Neural cell (in vitro differentiated cells): ENCODE measurements at regions not wholly inside any gene's neighbourhood (a gene's known extent, or its start where the extent isn't known, plus 50 kb on each side); places are given as distances from the start of the nearest gene placed in this dataset.

Source experiments
- H2AFZ ChIP-seq: fragments of 200-600, 300-800 bp; sonication (generic), shearing (Covaris generic); 2 replicates; pipeline ENCODE4 v1.6.0; 2014; ENCODE audit warnings: low read depth, mild to moderate bottlenecking, antibody characterized with exemption, low read length, moderate library complexity
- H3F3A ChIP-seq: fragments of 200-600 bp; shearing (Covaris generic); 2 replicates; pipeline ENCODE4 v1.6.1; 2016; ENCODE audit warnings: mild to moderate bottlenecking, moderate library complexity, mixed read lengths, antibody characterized with exemption, low read length; ENCODE audit not compliant: insufficient read depth, poor library complexity, severe bottlenecking
- H3K27ac ChIP-seq: fragments of 200-600, 300-800 bp; sonication (generic), shearing (Covaris generic); 2 replicates; pipeline ENCODE4 v1.5.1; 2014; ENCODE audit warnings: mild to moderate bottlenecking, low read length, moderate library complexity
- H3K27me3 ChIP-seq: fragments of 300-800, 200-600 bp; sonication (generic), shearing (Covaris generic); 2 replicates; pipeline ENCODE4 v1.6.0; 2014; ENCODE audit warnings: mild to moderate bottlenecking, low read depth, low read length, moderate library complexity; ENCODE audit not compliant: insufficient read depth
- H3K36me3 ChIP-seq: fragments of 300-800, 200-600 bp; sonication (generic), shearing (Covaris generic); 2 replicates; pipeline ENCODE4 v1.5.1; 2014; ENCODE audit warnings: mild to moderate bottlenecking, antibody characterized with exemption, low read length, moderate library complexity; ENCODE audit not compliant: insufficient read depth
- H3K4me2 ChIP-seq: fragments of 300-800, 200-600 bp; sonication (generic), shearing (Covaris generic); 2 replicates; pipeline ENCODE4 v1.6.0; 2014; ENCODE audit warnings: mild to moderate bottlenecking, low read length
- H3K4me3 ChIP-seq: fragments of 300-800, 200-600 bp; sonication (generic), shearing (Covaris generic); 2 replicates; pipeline ENCODE4 v1.5.1; 2014; ENCODE audit warnings: mild to moderate bottlenecking, low read length, moderate library complexity
- H3K79me2 ChIP-seq: fragments of 200-600 bp; shearing (Covaris generic); replicated peaks from 2 replicates; pipeline ENCODE4 v1.6.0; 2014; ENCODE audit warnings: mild to moderate bottlenecking, low read length, moderate library complexity; ENCODE audit not compliant: insufficient read depth
- H3K9ac ChIP-seq: fragments of 300-800, 200-600 bp; sonication (generic), shearing (Covaris generic); 2 replicates; pipeline ENCODE4 v1.6.1; 2016; ENCODE audit warnings: mild to moderate bottlenecking, low read length, mixed read lengths
- H3K9me2 ChIP-seq: fragments of 200-600 bp; shearing (Covaris generic); 2 replicates; pipeline ENCODE4 v1.6.1; 2016; ENCODE audit warnings: mild to moderate bottlenecking, low read length, mixed read lengths; ENCODE audit not compliant: insufficient read depth
- H3K9me3 ChIP-seq: fragments of 200-600, 300-800 bp; sonication (generic), shearing (Covaris generic); 2 replicates; pipeline ENCODE4 v1.6.1; 2016; ENCODE audit warnings: mild to moderate bottlenecking, mixed run types, low read length, moderate library complexity, mixed read lengths
- H4K20me1 ChIP-seq: fragments of 200-600 bp; shearing (Covaris generic); 2 replicates; pipeline ENCODE4 v1.6.1; 2016; ENCODE audit warnings: mild to moderate bottlenecking, mixed run types; ENCODE audit not compliant: insufficient read depth
- CTCF ChIP-seq: fragments of 450-650 bp; IDR thresholded peaks from 2 replicates; pipeline ENCODE4 v1.5.1; 2014; ENCODE audit warnings: antibody characterized with exemption, mild to moderate bottlenecking, moderate library complexity; ENCODE audit not compliant: poor library complexity, severe bottlenecking
- EP300 ChIP-seq: fragments of 450-650 bp; conservative IDR thresholded peaks from 2 replicates; pipeline ENCODE4 v1.6.1; 2014; ENCODE audit warnings: antibody characterized with exemption, mild to moderate bottlenecking, moderate library complexity; ENCODE audit not compliant: poor library complexity, severe bottlenecking
- EZH2 ChIP-seq: fragments of 200-600, 300-800 bp; shearing (Covaris generic), sonication (generic); IDR thresholded peaks from 2 replicates; pipeline ENCODE4 v1.6.1; 2014; ENCODE audit warnings: antibody characterized with exemption, low read length, borderline replicate concordance, mild to moderate bottlenecking; ENCODE audit not compliant: insufficient read depth, poor library complexity, severe bottlenecking
- MXI1 ChIP-seq: fragments of 450-650 bp; conservative IDR thresholded peaks from 2 replicates; pipeline ENCODE4 v1.6.1; 2014; ENCODE audit warnings: antibody characterized with exemption, mild to moderate bottlenecking; ENCODE audit not compliant: poor library complexity, severe bottlenecking
- POLR2AphosphoS5 ChIP-seq: IDR thresholded peaks from 2 replicates; pipeline ENCODE4 v1.6.1; 2012
- SMC3 ChIP-seq: fragments of 450-650 bp; conservative IDR thresholded peaks from 2 replicates; pipeline ENCODE4 v1.6.1; 2014; ENCODE audit warnings: antibody characterized with exemption, mild to moderate bottlenecking, moderate library complexity; ENCODE audit not compliant: poor library complexity
- TF ChIP-seq, protein P1 (sequence below): IDR thresholded peaks from 2 replicates; pipeline ENCODE4 v1.6.1; 2012; ENCODE audit warnings: borderline replicate concordance

GRCh38 chr3:68136411-68136810, 482.0 kb upstream of the SUCLG2 start:
- Histone ChIP-seq H3K9me3 (no peaks in the 10 kb centered on the region), H3K4me2 (no peak overlapping the region), H3K4me3 (no peak overlapping the region), H4K20me1 (no peaks in the 10 kb centered on the region), H3K79me2 (no peaks in the 10 kb centered on the region), H2AFZ (no peak overlapping the region), H3K9me2 (no peaks in the 10 kb centered on the region), H3K27me3 (no peaks in the 10 kb centered on the region), H3F3A (no peaks in the 10 kb centered on the region), H3K9ac (no peak overlapping the region), H3K36me3 (no peaks in the 10 kb centered on the region), H3K27ac (no peak overlapping the region)
- TF ChIP-seq, protein P1, sequence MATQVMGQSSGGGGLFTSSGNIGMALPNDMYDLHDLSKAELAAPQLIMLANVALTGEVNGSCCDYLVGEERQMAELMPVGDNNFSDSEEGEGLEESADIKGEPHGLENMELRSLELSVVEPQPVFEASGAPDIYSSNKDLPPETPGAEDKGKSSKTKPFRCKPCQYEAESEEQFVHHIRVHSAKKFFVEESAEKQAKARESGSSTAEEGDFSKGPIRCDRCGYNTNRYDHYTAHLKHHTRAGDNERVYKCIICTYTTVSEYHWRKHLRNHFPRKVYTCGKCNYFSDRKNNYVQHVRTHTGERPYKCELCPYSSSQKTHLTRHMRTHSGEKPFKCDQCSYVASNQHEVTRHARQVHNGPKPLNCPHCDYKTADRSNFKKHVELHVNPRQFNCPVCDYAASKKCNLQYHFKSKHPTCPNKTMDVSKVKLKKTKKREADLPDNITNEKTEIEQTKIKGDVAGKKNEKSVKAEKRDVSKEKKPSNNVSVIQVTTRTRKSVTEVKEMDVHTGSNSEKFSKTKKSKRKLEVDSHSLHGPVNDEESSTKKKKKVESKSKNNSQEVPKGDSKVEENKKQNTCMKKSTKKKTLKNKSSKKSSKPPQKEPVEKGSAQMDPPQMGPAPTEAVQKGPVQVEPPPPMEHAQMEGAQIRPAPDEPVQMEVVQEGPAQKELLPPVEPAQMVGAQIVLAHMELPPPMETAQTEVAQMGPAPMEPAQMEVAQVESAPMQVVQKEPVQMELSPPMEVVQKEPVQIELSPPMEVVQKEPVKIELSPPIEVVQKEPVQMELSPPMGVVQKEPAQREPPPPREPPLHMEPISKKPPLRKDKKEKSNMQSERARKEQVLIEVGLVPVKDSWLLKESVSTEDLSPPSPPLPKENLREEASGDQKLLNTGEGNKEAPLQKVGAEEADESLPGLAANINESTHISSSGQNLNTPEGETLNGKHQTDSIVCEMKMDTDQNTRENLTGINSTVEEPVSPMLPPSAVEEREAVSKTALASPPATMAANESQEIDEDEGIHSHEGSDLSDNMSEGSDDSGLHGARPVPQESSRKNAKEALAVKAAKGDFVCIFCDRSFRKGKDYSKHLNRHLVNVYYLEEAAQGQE: peak; percentile 35
- TF ChIP-seq SMC3 (no peak), CTCF (no peak)

- no peaks in the 10 kb centered on the region for H4K20me1 ChIP-seq
- no peak overlapping the region for H2AFZ ChIP-seq
- no peaks in the 10 kb centered on the region for H3K79me2 ChIP-seq
- H3K9ac ChIP-seq: no peak overlapping the region
- H3K36me3 ChIP-seq: no peaks in the 10 kb centered on the region
- H3K9me3 ChIP-seq: no peaks in the 10 kb centered on the region
- H3K4me3 ChIP-seq: no peak overlapping the region
- no peaks in the 10 kb centered on the region for H3K27me3 ChIP-seq
- no peaks in the 10 kb centered on the region for H3F3A ChIP-seq
- TF ChIP-seq, protein P1: no peak
- no peak for TF ChIP-seq MXI1
- no peak for TF ChIP-seq EZH2
- no peak for TF ChIP-seq SMC3
- TF ChIP-seq EP300: no peak
- TF ChIP-seq CTCF: no peak
- no peak for TF ChIP-seq POLR2AphosphoS5
- no peak overlapping the region for H3K4me2 ChIP-seq
- no peaks in the 10 kb centered on the region for H3K9me2 ChIP-seq
- no peak overlapping the region for H3K27ac ChIP-seq
Measured at GRCh38 chr3:68135067-68135466, 480.7 kb upstream of the SUCLG2 start.
